ENCODE measurements at regions not wholly inside any gene's neighbourhood (a gene's known extent, or its start where the extent isn't known, plus 50 kb on each side); places are given as distances from the start of the nearest gene placed in this dataset.
"Not testable (repeated sequence)": the region's sequence is repeated elsewhere in the genome, so short reads cannot be mapped to it uniquely, and the experiment has no call there.

DNA sequence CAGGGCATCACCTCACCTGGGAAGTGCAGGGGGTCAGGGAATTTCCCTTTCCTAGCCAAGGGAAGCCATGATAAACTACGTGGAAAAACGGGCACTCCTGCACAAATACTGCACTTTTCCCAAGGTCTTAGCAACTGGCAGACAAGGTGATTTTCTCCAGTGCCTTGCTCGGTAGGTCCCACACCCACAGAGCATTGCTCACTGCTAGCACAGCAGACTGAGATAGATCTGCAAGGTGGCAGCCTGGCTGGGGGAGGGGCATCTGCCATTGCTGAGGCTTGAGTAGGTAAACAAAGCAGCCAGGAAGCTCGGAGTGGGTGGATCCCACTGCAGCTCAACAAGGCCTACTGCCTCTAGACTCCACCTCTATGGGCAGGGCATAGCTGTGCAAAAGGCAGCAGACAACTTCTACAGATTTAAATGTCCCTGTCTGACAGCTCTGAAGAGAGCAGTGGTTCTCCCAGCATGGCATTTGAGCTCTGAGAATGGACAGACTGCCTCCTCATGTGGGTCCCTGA, 111.5 kb upstream of the FIBIN start:
- not testable (repeated sequence) for TF ChIP-seq SUZ12 (IDR thresholded peaks at IDR 0.05; ENCODE audit: extremely low read depth, insufficient read depth, insufficient read length); YY1 (IDR thresholded peaks at IDR 0.05; ENCODE audit: insufficient read depth, insufficient read length); ZNF274 (IDR thresholded peaks at IDR 0.05; ENCODE audit: low read depth, low read length)

Data from NT2/D1 (cell line).